Breast epithelium (tissue), 4 donors: ENCODE measurements at regions not wholly inside any gene's neighbourhood (a gene's known extent, or its start where the extent isn't known, plus 50 kb on each side); places are given as distances from the start of the nearest gene placed in this dataset.
"Not testable (repeated sequence)": the region's sequence is repeated elsewhere in the genome, so short reads cannot be mapped to it uniquely, and the experiment has no call there.

ENCODE experiments used
- DNase-seq, 2 donors: peaks; one replicate each; pipeline ENCODE4 v3.0.0-alpha.2; 2019; ENCODE audit warnings: low spot score in 2 of 2
- H3K27ac ChIP-seq, 2 donors: fragments of 200-600 bp; sonication (generic) in 1 of 2; one replicate each; pipeline ENCODE4 v1.5.1; 2016 to 2019; ENCODE audit warnings: mild to moderate bottlenecking in 1 of 2
- H3K27me3 ChIP-seq, 2 donors: fragments of 200-600 bp; sonication (generic) in 1 of 2; one replicate each; pipeline versions ENCODE4 v1.5.1 to v1.6.0; 2017 to 2019; ENCODE audit warnings: control low read depth in 1 of 2, mild to moderate bottlenecking in 1 of 2
- H3K36me3 ChIP-seq: fragments of 200-600 bp; one replicate; pipeline ENCODE4 v1.5.1; 2019
- H3K4me1 ChIP-seq, 2 donors: fragments of 200-600 bp; sonication (generic); one replicate each; pipeline ENCODE4 v1.5.1; 2016 to 2019; ENCODE audit warnings: control low read depth in 1 of 2
- H3K4me3 ChIP-seq, 3 donors: fragments of 200-600 bp; sonication (generic); 1 replicate in 2 of 3; 2 replicates in 1 of 3; pipeline ENCODE4 v1.5.1; 2016 to 2019; ENCODE audit warnings: mild to moderate bottlenecking in 3 of 3, moderate library complexity in 2 of 3
- H3K9me3 ChIP-seq, 2 donors: fragments of 200-600 bp; sonication (generic) in 1 of 2; one replicate each; pipeline ENCODE4 v1.5.1; 2016 to 2019; ENCODE audit warnings: control low read depth in 1 of 2
- intact Hi-C: fragments of 100-400 bp; cut with DNase I; formaldehyde crosslinking; loops from one replicate; pipeline ENCODE4 v1.15.1; 2023; ENCODE audit warnings: low total_unique reads

DNA sequence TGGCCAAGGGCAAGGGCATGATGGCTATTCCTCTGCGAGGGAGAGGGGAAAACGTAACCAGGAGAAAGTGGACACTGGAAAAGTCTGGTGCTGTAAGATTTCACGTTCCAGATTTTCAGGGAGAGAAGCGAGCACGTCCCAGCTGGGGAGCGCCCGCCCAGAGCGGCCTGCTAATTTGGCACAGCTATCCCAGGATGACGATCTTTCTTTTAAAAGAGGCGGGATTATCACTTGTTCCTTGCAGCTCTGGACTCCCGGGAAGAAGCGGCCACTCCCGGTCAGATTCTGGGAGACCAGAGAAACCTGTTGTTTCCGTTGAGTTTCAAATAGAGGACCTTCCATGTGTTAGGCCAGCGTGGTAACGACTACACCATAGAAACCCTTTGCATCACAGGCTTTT is 144.2 kb upstream of the ZNF322 start:
- H3K4me1 ChIP-seq, H3K27ac ChIP-seq, H3K27me3 ChIP-seq, H3K36me3 ChIP-seq, H3K9me3 ChIP-seq, intact Hi-C loops, H3K4me3 ChIP-seq, DNase-seq: not testable (repeated sequence)

DNA sequence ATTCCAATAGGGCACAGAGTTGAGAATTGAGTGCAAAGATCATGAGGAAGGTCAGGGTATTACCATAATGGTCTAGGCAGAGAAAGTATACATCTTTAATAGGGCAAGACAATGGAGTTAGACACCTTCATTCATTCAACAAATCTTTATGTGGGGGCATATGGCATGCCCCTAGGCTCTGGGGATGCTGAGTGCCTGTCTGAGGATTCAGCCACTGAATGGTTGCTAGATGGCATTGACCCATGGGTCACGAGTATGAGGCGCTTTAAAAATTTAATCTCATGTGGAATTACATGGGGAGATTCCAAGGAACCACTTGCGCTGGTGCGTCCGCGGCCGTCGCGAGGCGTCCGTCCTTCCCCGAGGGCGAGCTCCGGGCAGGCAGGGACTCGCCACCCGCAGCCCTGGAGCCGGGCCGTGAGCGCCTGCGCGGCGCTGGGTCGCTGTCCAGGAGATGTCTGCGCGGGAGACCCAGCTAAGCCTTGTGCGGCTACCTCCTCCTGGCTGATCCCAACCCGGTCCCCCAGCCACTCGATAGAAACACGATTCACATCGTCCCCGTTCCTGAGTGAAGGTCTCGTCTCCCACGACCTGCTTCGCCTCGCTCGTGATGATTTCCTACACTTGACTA is 152.1 kb upstream of the ZNF322 start:
- H3K27me3 ChIP-seq, intact Hi-C loops, H3K4me1 ChIP-seq: not testable (repeated sequence)

DNA sequence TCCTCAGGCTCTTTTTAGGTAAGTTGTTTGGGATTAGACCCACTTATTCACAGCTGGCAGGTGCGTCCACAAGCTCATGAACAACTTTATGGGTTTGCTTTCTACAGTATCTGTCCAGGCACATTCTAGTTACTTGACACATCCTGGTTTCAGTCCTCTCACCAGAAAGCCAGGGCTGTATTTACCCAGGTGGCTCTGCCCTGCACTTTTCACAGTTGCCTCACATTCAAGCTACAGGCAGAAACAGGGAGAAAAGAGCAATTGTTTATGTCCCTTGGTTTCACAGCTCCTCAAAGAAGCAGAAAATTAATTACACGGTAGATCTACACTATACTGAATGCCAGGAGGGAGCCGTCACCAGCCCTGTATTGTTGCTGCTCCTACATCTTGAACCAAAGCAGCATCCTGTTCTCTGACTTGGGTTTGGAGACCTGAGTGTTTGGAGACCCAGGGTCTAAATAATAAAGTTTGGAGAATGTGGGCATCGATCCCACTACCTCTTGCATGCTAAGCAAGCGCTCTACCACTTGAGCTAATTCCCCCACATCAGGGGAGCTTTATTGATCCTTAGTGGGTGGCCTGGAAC is 159.2 kb upstream of the ZNF322 start:
- H3K9me3 ChIP-seq, H3K4me1 ChIP-seq, H3K27me3 ChIP-seq, H3K4me3 ChIP-seq, DNase-seq, H3K36me3 ChIP-seq, intact Hi-C loops, H3K27ac ChIP-seq: not testable (repeated sequence)

More for the DNA sequence above, 152.1 kb upstream of the ZNF322 start:
- DNase-seq, H3K27ac ChIP-seq, H3K4me3 ChIP-seq, H3K9me3 ChIP-seq, H3K36me3 ChIP-seq: not testable (repeated sequence)

DNA sequence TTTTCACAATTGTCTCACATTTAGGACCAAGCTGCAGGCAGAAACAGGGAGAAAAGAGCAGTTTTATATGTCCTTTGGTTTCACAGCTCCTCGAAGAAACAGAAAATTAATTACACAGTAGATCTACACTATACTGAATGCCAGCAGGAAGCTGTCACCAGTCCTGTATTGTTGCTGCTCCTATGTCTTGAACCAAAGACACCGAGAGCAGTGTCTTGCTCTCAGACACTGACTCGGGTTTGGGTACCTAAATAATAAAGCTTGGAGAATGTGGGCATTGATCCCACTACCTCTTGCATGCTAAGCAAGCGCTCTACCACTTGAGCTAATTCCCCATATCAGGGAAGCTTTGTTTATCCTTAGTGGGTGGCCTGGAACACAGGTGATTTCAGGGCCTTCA is 168.4 kb upstream of the ZNF322 start:
- H3K27ac ChIP-seq, DNase-seq, H3K36me3 ChIP-seq, intact Hi-C loops, H3K27me3 ChIP-seq, H3K4me3 ChIP-seq, H3K9me3 ChIP-seq, H3K4me1 ChIP-seq: not testable (repeated sequence)

DNA sequence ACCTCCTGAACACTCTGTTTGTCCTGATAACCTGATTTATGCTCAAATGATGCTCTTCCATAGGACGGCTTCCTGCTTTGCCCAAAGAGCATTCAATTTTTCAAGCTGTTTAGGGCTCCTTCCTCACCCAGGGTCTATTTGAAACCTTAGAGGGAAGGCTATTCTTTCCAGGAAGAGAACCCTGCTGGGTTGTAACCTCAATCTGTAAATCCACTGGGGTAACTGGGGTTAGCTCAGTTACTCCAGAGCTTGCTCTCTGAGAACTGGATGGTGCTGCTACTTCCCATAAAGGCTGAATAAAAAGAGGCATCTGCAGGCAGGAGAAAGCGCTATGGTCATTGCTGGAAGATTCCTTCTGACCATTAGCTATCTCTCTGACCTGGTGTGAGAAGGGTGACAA is 169.9 kb upstream of the ZNF322 start:
- H3K9me3 ChIP-seq, H3K4me3 ChIP-seq, intact Hi-C loops, H3K27me3 ChIP-seq, DNase-seq, H3K36me3 ChIP-seq, H3K27ac ChIP-seq, H3K4me1 ChIP-seq: not testable (repeated sequence)

DNA sequence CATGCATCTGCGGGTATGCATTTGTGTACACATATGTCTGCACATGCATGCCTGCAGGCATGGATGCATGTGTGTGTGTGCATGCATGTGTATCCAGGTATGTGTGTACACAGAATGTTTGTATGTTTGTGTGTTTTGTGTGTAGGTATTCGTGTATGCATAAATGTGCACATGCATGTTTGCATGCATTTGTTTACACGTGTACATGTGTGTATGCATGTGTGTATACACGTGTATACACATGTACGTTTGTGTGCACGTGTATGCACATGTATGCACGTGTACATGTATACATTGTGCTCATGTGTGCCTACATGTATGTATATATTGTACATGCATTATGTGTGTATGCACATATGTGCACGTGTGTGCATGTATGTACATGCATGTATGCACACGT is 171.4 kb upstream of the ZNF322 start:
- H3K27me3 ChIP-seq, H3K36me3 ChIP-seq, H3K4me3 ChIP-seq, H3K4me1 ChIP-seq, H3K27ac ChIP-seq, H3K9me3 ChIP-seq, intact Hi-C loops, DNase-seq: not testable (repeated sequence)

DNA sequence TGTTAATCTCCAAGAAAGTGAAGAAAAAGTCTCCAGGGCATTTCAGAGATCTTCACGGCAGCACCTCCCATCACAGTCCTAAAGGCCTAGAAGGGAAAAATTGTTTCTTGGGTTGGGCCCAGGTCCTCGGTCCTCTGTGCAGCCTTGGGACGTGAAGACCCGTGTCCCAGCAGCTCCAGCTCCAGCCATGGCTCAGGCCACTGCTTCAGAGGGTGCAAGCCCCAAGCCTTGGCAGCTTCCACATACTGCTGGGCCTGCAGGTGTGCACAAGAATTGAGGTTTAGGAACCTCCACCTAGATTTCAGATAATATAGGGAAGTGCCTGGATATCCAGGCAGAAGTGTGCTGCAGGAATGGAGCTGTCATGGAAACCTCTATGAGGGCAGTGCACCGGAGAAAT is 176.2 kb upstream of the ZNF322 start:
- H3K27ac ChIP-seq, H3K36me3 ChIP-seq, DNase-seq, H3K4me3 ChIP-seq, intact Hi-C loops, H3K4me1 ChIP-seq, H3K9me3 ChIP-seq, H3K27me3 ChIP-seq: not testable (repeated sequence)

DNA sequence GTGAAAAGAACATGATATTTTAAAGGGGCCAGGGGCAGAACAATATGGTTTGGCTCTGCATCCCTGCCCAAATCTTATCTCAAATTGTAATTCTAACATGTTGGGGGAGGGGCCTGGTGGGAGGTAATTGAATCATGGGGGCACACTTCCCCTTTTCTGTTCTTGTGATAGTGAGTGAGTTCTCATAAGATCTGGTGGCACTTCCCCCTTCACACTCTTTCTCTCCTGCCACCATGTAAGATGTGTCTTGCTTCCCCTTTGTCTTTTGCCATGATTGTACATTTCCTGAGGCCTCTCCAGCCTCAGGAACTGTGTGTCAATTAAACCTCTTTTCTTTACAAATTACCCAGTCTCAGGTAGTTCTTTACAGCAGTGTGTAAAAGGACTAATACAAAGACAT is 177.1 kb upstream of the ZNF322 start:
- H3K27ac ChIP-seq, H3K4me1 ChIP-seq, H3K27me3 ChIP-seq, DNase-seq, intact Hi-C loops, H3K9me3 ChIP-seq, H3K36me3 ChIP-seq, H3K4me3 ChIP-seq: not testable (repeated sequence)

DNA sequence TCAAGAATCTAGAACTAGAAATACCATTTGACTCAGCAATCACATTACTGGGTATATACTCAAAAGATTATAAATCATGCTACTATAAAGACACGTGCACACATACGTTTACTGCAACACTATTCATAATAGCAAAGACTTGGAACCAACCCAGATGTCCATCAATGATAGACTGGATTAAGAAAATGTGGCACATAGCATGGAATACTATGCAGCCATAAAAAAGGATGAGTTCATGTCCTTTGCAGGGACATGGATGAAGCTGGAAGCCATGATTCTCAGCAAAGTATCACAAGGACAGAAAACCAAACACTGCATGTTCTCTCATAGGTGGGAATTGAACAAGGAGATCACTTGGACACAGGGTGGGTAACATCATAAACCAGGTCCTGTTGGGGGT is 185.3 kb upstream of the ZNF322 start:
- intact Hi-C loops, H3K4me3 ChIP-seq, H3K9me3 ChIP-seq, DNase-seq, H3K27me3 ChIP-seq, H3K36me3 ChIP-seq, H3K4me1 ChIP-seq, H3K27ac ChIP-seq: not testable (repeated sequence)

DNA sequence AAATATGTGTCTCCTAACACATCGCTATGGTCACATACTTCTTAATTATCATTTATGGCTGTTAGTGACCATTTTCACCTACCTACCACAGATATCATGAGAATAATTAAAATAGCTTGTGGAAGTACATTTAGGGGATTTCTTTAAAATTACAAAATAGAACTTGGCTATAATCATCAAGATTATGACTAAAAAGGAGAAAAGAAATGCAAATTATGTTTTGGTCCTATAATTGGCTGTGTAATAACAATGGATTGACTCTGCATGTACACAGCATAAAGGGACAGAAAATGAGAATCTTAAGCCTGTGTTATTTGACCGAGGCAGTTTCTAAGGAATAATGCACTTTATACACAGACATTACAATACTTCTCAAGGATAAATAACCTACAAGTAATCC is 197.7 kb upstream of the ZNF322 start:
- H3K36me3 ChIP-seq, intact Hi-C loops, H3K27ac ChIP-seq, H3K4me1 ChIP-seq, H3K9me3 ChIP-seq, H3K27me3 ChIP-seq, H3K4me3 ChIP-seq, DNase-seq: not testable (repeated sequence)

DNA sequence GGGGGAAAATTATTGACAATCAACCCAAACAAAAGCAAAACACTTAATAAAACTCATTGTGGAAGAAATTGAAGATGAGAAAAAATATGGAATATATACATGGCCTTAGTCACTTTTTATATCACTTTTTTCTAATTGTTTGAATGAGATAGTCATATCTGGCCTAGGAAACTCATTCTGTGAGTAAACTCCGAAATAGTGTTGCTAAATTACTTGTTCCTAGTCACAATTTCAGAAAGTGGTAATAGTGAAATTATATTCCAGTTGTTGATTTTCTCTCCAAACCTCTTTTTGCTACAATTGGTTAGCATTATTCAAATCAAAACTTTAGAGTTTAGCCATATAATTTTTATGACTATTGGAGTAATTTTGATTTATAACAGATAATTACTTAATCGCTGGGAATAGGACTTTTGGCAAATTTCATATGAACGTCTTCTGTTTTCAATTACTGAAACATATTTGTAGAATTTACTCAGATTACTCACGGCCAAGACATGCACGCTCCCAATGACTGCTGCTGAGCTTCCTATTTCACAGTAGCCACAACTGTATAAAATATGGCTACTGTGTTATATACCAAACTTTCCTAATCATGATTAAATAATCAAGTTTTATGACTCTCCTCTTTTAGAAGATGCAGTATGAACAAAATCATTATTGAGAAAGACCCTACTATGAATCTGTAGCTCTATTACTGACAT is 199.7 kb upstream of the ZNF322 start:
- H3K4me3 ChIP-seq, H3K27ac ChIP-seq, DNase-seq, H3K4me1 ChIP-seq, H3K36me3 ChIP-seq, H3K9me3 ChIP-seq, H3K27me3 ChIP-seq, intact Hi-C loops: not testable (repeated sequence)

DNA sequence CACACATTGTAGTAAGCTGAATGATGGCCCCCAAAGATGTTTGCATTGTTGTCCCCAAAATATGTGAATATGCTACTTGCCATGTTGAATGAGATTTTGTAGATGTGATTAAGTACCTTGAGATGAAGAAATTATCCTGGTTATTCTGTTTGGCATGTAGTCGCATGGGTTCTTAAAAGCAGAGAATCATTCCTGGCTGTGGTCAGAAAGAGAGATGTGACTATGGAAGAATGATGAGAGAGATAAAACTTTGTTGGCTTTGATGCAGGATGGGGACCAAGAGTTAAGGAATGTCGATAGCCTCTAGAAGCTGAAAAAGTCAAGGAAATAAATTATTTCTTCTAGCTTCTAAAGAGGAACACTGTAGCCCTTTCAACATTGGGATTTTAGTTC is 200.2 kb upstream of the ZNF322 start:
- intact Hi-C loops, H3K27me3 ChIP-seq, H3K4me1 ChIP-seq, H3K4me3 ChIP-seq, DNase-seq, H3K9me3 ChIP-seq, H3K27ac ChIP-seq, H3K36me3 ChIP-seq: not testable (repeated sequence)

DNA sequence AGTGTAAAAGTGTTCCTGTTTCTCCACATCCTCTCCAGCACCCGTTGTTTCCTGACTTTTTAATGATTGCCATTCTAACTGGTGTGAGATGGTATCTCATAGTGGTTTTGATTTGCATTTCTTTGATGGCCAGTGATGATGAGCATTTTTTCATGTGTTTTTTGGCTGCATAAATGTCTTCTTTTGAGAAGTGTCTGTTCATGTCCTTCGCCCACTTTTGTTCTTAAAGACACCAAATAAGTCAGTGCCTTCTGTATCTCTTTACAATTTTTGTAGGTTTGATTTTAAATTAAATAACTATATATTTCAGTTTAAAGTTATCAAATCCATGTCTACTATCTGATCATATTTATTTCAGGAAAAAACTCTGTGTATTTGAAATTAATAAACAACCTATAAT is 202.4 kb upstream of the ZNF322 start:
- intact Hi-C loops, H3K36me3 ChIP-seq, H3K9me3 ChIP-seq, DNase-seq, H3K4me1 ChIP-seq, H3K27ac ChIP-seq, H3K4me3 ChIP-seq, H3K27me3 ChIP-seq: not testable (repeated sequence)

DNA sequence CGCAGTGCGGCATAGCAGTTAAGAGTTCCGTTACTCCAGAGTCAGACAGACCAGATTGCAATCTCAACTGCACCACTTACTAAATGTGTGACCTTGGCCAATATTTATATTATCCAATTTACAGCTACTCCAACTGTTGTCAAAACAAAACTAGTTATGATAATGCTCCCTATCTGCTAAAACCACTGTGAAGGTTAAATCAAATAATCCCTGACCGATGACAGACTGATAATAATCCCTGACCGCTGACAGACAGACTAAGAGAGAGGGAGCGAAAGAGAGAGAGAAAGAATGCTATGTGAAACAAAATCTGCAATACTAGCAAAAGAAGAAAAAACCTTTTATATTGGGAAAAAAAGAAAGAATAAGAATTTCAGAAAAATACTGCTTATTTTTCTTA is 204.1 kb upstream of the ZNF322 start:
- H3K4me3 ChIP-seq = not testable (repeated sequence)

More for the DNA sequence above, 204.1 kb upstream of the ZNF322 start:
- H3K36me3 ChIP-seq, H3K27ac ChIP-seq, DNase-seq, intact Hi-C loops, H3K4me1 ChIP-seq, H3K9me3 ChIP-seq, H3K27me3 ChIP-seq: not testable (repeated sequence)
